Right lobe of liver (tissue), 6 donors: ENCODE measurements at regions not wholly inside any gene's neighbourhood (a gene's known extent, or its start where the extent isn't known, plus 50 kb on each side); places are given as distances from the start of the nearest gene placed in this dataset.
"Not testable (repeated sequence)": the region's sequence is repeated elsewhere in the genome, so short reads cannot be mapped to it uniquely, and the experiment has no call there.

ENCODE experiments used
- ATAC-seq, 4 donors: fragments of 200-7000 bp; cut with Tn5 transposase; one replicate each; pipeline ENCODE4 v1.9.1; 2020; ENCODE audit warnings: mild to moderate bottlenecking in 4 of 4, moderate library complexity in 4 of 4
- DNase-seq, 3 donors: peaks; one replicate each; pipeline ENCODE4 v3.0.0-alpha.2; 2020
- H3K27ac ChIP-seq, 3 donors: fragments of 200-600 bp; one replicate each; pipeline ENCODE4 v1.8.0; 2022
- H3K27me3 ChIP-seq, 2 donors: fragments of 200-600 bp; one replicate each; pipeline ENCODE4 v1.8.0; 2022
- H3K36me3 ChIP-seq, 4 donors: fragments of 200-600 bp; sonication (generic) in 1 of 4; one replicate each; pipeline versions ENCODE4 v1.5.1 to v1.8.0; 2017 to 2022; ENCODE audit warnings: control low read depth in 1 of 4
- H3K4me1 ChIP-seq, 4 donors: fragments of 200-600 bp; sonication (generic) in 1 of 4; one replicate each; pipeline versions ENCODE4 v1.5.1 to v1.8.0; 2017 to 2022; ENCODE audit warnings: control low read depth in 1 of 4
- H3K4me3 ChIP-seq, 3 donors: fragments of 200-600 bp; one replicate each; pipeline ENCODE4 v1.8.0; 2022
- H3K9me3 ChIP-seq, 4 donors: fragments of 200-600 bp; sonication (generic) in 1 of 4; one replicate each; pipeline versions ENCODE4 v1.5.1 to v1.8.0; 2017 to 2022; ENCODE audit warnings: control low read depth in 1 of 4
- POLR2A ChIP-seq: fragments of 450-650 bp; IDR thresholded peaks from one replicate; pipeline ENCODE4 v1.6.1; 2017; ENCODE audit warnings: antibody characterized with exemption, mild to moderate bottlenecking
- WGBS: methylation state at CpG from one replicate; pipeline ENCODE4 v1.1.6; 2018; ENCODE audit warnings: low coverage, low lambda C conversion rate; ENCODE audit not compliant: insufficient coverage; ENCODE audit errors: missing lambda C conversion rate; 5-methylcytosine and 5-hydroxymethylcytosine counted together
- intact Hi-C, 2 donors: fragments of 100-400 bp; cut with DNase I; formaldehyde crosslinking; loops; one replicate each; pipeline versions ENCODE4 v1.11.2 to v1.14.1; 2022
- TF ChIP-seq, protein P1 (sequence below), 4 donors: fragments of 200-600 bp in 3 of 4; fragments of 450-650 bp in 1 of 4; IDR thresholded peaks; one replicate each; pipeline versions ENCODE4 v1.5.1 to v1.8.0; 2016 to 2022; ENCODE audit warnings: antibody characterized with exemption in 4 of 4, mild to moderate bottlenecking in 2 of 4
- donor health status: DM: no; HTN: yes; CAD: no.
- donor health status: DM: no; HTN: no; CAD: no.
- donor health status: DM: no; HTN: no; CAD: no.
- donor health status: DM: no; HTN: yes; CAD: no.
- donor health status: DM: no; HTN: yes; CAD: no.

- Histone ChIP-seq H3K4me1 (no peaks in the 10 kb centered on the region), H3K27me3 (no peaks in the 10 kb centered on the region), H3K36me3 (no peaks in the 10 kb centered on the region), H3K9me3 (no peaks in the 10 kb centered on the region), H3K4me3 (no peak overlapping the region), H3K27ac (no peak overlapping the region)
- 77% methylated on average over 2 of the region's 2 CpGs for WGBS
- no peak for DNase-seq
- no peak for TF ChIP-seq POLR2A
- TF ChIP-seq, protein P1, sequence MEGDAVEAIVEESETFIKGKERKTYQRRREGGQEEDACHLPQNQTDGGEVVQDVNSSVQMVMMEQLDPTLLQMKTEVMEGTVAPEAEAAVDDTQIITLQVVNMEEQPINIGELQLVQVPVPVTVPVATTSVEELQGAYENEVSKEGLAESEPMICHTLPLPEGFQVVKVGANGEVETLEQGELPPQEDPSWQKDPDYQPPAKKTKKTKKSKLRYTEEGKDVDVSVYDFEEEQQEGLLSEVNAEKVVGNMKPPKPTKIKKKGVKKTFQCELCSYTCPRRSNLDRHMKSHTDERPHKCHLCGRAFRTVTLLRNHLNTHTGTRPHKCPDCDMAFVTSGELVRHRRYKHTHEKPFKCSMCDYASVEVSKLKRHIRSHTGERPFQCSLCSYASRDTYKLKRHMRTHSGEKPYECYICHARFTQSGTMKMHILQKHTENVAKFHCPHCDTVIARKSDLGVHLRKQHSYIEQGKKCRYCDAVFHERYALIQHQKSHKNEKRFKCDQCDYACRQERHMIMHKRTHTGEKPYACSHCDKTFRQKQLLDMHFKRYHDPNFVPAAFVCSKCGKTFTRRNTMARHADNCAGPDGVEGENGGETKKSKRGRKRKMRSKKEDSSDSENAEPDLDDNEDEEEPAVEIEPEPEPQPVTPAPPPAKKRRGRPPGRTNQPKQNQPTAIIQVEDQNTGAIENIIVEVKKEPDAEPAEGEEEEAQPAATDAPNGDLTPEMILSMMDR (IDR thresholded peaks at IDR 0.05) = no peak
- ATAC-seq = no peak
- intact Hi-C loops = loop anchor here in 1 of 2 donors (10.0 kb wide), 1 partner anchor 107 kb away; no protein-coding TSS in a partner anchor
Measured at GRCh38 chr1:157301477-157302198, 163.4 kb upstream of the ETV3 start.

DNA sequence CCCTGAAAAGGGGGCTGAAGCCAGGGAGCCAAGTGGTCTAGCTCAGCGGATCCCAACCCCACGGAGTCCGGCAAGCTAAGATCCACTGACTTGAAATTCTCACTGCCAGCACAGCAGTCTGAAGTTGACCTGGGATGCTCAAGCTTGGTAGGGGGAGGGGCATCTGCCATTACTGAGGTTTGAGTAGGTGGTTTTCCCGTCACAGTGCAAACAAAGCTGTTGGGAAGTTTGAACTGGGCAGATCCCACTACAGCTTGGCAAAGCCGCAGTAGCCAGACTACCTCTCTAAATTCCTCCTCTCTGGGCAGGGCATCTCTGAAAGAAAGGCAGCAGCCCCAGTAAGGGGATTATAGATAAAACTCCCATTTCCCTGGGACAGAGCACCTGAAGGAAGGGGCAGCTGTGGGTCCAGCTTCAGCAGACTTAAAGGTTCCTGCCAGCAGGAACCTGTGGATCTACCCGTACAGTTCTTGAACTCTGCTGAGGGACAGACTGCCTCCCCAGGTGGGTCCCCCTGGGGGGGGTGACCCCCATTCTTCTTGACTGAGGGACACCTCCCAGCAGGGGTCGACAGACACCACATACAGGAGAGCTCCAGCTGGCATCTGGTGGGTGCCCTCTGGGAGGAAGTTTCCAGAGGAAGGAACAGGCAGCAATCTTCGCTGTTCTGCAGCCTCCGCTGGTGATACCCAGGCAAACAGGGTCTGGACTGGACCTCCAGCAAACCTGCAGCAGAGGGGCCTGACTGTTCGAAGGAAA is 156.4 kb upstream of the ETV3 start:
- H3K4me3 ChIP-seq, H3K9me3 ChIP-seq, intact Hi-C loops, H3K27ac ChIP-seq, ATAC-seq, H3K27me3 ChIP-seq, H3K4me1 ChIP-seq, DNase-seq, H3K36me3 ChIP-seq: not testable (repeated sequence)
- 79% methylated on average over 5 of the region's 10 CpGs for WGBS

DNA sequence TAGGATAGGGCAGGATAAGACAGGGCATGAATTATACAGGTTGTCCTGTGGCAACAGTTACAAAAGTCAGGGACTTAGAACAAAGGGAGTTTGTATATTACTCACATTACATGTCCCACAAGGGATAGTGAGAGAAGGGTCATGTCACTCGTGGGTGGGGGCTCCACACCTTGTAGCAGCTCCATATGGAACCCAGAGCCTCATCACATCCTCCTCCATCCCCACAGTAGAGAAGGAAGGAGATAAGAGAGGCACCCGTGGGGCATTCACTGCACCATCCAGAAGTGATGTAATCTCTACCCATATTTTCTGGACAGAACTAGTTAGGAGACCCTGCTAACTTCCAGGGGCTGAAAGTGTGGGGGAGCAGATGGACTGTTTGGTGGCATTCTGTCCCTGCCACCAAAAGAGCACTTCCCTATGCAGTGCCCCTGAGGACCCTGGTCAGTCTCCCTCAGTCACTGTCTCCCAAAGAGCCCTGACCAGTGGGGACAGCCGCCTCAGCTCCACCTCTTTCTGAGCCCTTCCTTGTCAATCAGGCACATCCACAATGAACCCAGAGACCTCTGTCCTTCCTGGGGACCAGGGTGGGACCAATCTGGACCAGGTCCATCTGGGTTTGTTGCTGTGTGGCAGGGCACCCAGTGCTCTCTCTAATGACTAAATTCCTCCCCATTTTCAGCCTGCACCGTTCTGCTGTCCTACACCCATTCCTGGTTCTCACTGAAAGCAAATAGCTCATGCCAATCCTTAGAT is 154.8 kb upstream of the ETV3 start:
- no peaks in the 10 kb centered on the region for H3K36me3 ChIP-seq
- intact Hi-C loops = no loop called here
- H3K9me3 ChIP-seq = no peaks in the 10 kb centered on the region
- 42% methylated on average over 2 of the region's 4 CpGs for WGBS
- no peak overlapping the region for H3K27ac ChIP-seq
- no peak for DNase-seq
- H3K27me3 ChIP-seq = no peaks in the 10 kb centered on the region
- TF ChIP-seq POLR2A = no peak
- TF ChIP-seq, protein P1 (IDR thresholded peaks at IDR 0.05) = no peak
- no peak for ATAC-seq
- no peaks in the 10 kb centered on the region for H3K4me1 ChIP-seq
- H3K4me3 ChIP-seq = no peak overlapping the region

DNA sequence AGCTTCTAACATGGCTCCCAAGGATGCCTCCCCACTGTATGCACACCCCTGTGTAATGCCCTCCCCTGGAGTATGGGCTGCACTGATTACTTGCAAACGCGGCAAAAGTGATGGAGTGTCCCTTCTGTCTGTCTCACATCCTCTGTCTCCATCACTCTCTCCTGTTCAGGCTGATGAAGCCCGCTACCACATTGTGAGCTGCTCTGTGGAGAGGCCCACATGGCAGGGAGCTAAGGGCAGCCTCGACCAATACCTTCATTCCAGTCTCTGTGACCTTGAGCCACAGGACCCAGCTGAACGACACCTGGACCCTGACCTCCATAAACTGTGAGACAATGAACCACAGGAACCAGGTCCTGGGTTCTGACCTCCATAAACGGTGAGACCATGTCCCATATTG is 154.1 kb upstream of the ETV3 start:
- H3K4me1 ChIP-seq = no peaks in the 10 kb centered on the region
- DNase-seq (no peak), ATAC-seq (no peak)
- H3K27me3 ChIP-seq = no peaks in the 10 kb centered on the region
- intact Hi-C loops = no loop called here
- no peak overlapping the region for H3K27ac ChIP-seq
- no peak overlapping the region for H3K4me3 ChIP-seq
- TF ChIP-seq POLR2A = no peak
- TF ChIP-seq, protein P1 (IDR thresholded peaks at IDR 0.05) = no peak
- no peaks in the 10 kb centered on the region for H3K36me3 ChIP-seq
- whole genome bisulfite sequencing = 72% methylated on average over 5 of the region's 6 CpGs
- no peaks in the 10 kb centered on the region for H3K9me3 ChIP-seq
